Middle frontal gyrus (tissue), 1 donor: ENCODE measurements at regions not wholly inside any gene's neighbourhood (a gene's known extent, or its start where the extent isn't known, plus 50 kb on each side); places are given as distances from the start of the nearest gene placed in this dataset.
A peak's percentile ranks its signal among the peaks of the same experiment; 100 is the strongest.

Experiments used
- DNase-seq: peaks from one replicate; pipeline ENCODE4 v3.0.0-alpha.2; 2015; ENCODE audit warnings: low spot score; ENCODE audit errors: extremely low spot score

GRCh38 chr11:127531167-127531566, 530.6 kb upstream of the KIRREL3 start:
- no peak for DNase-seq

GRCh38 chr11:127528297-127528696, 527.7 kb upstream of the KIRREL3 start:
- DNase-seq: no peak

GRCh38 chr11:127524618-127525017, 524.0 kb upstream of the KIRREL3 start:
- peak; percentile 18 for DNase-seq

- DNase-seq: no peak
These were observed 520.8 kb upstream of the KIRREL3 start for GRCh38 chr11:127521413-127521812.

- DNase-seq: no peak
These were observed 507.3 kb upstream of the KIRREL3 start for GRCh38 chr11:127507851-127508250.

GRCh38 chr11:127506647-127507046, 506.1 kb upstream of the KIRREL3 start:
- DNase-seq: no peak

GRCh38 chr11:127506126-127506525, 505.6 kb upstream of the KIRREL3 start:
- no peak for DNase-seq

GRCh38 chr11:127496165-127496564, 495.6 kb upstream of the KIRREL3 start:
- DNase-seq: no peak

- DNase-seq: no peak
These were observed 492.9 kb upstream of the KIRREL3 start for GRCh38 chr11:127493330-127494022.

GRCh38 chr11:127492029-127492428, 491.5 kb upstream of the KIRREL3 start:
- no peak for DNase-seq

- no peak for DNase-seq
These were observed 491.0 kb upstream of the KIRREL3 start for GRCh38 chr11:127491589-127491988.

- DNase-seq: no peak
These were observed 490.3 kb upstream of the KIRREL3 start for GRCh38 chr11:127490896-127491295.

- no peak for DNase-seq
These were observed 485.0 kb upstream of the KIRREL3 start for GRCh38 chr11:127485541-127485940.

GRCh38 chr11:127481391-127481790, 480.8 kb upstream of the KIRREL3 start:
- no peak for DNase-seq

GRCh38 chr11:127478826-127479225, 478.3 kb upstream of the KIRREL3 start:
- no peak for DNase-seq

- no peak for DNase-seq
These were observed 474.2 kb upstream of the KIRREL3 start for GRCh38 chr11:127474766-127475165.

GRCh38 chr11:127472505-127472904, 471.9 kb upstream of the KIRREL3 start:
- DNase-seq: no peak

- DNase-seq: no peak
These were observed 471.1 kb upstream of the KIRREL3 start for GRCh38 chr11:127471662-127472061.

- DNase-seq: no peak
These were observed 469.8 kb upstream of the KIRREL3 start for GRCh38 chr11:127470306-127470884.

GRCh38 chr11:127464325-127464724, 463.8 kb upstream of the KIRREL3 start:
- no peak for DNase-seq

- DNase-seq: no peak
These were observed 461.4 kb upstream of the KIRREL3 start for GRCh38 chr11:127462065-127462344.

GRCh38 chr11:127461241-127462064, 460.9 kb upstream of the KIRREL3 start:
- no peak for DNase-seq

- no peak for DNase-seq
These were observed 458.0 kb upstream of the KIRREL3 start for GRCh38 chr11:127458561-127458960.
